GM12878 (cell line): ENCODE measurements at regions not wholly inside any gene's neighbourhood (a gene's known extent, or its start where the extent isn't known, plus 50 kb on each side); places are given as distances from the start of the nearest gene placed in this dataset.

Experiments
- ATAC-seq: fragments of 200-7000 bp; cut with Tn5 transposase; 3 replicates; pipeline ENCODE4 v1.9.1; 2020; ENCODE audit warnings: mild to moderate bottlenecking, moderate library complexity
- BruUV-seq: library from RNA; stranded (reverse); fragments of 400-500 nt; replicated peaks from 2 replicates; lab custom pipeline; 2021; lab: Mats Ljungman, UMichigan
- CTCF ChIA-PET: fragments of 300-600 bp; sonication (Branson Sonifier 250); formaldehyde crosslinking; extraction: SDS; loops from one replicate; lab custom pipeline; 2021; ENCODE audit warnings: inconsistent platforms; lab: Yijun Ruan, JAX
- POLR2A ChIA-PET: fragments of 350-600 bp; formaldehyde crosslinking; extraction: SDS; loops from one replicate; lab custom pipeline; 2021; ENCODE audit warnings: inconsistent platforms; lab: Charles Lee
- RAD21 ChIA-PET: fragments of 300-600 bp; sonication (Branson Sonifier 250); formaldehyde crosslinking; loops from one replicate; lab custom pipeline; 2023; ENCODE audit warnings: antibody characterized with exemption; ENCODE audit not compliant: unreplicated experiment; lab: Charles Lee
- SMC1A ChIA-PET: fragments of 300-600 bp; sonication (Branson Sonifier 250); formaldehyde crosslinking; loops from one replicate; lab custom pipeline; 2023; ENCODE audit not compliant: unreplicated experiment, uncharacterized antibody; lab: Charles Lee
- DNase-seq: peaks from one replicate; pipeline ENCODE4 v3.0.0-alpha.2; 2011; ENCODE audit warnings: low read depth, low spot score
- FAIRE-seq: peaks from 3 replicates; lab custom pipeline; 2011; peaks lifted over from hg19 to GRCh38; lab: Jason Lieb, UNC
- H2AFZ ChIP-seq: 2 replicates; pipeline ENCODE4 v1.6.0; 2011; ENCODE audit warnings: low read depth, low read length, control low read depth; ENCODE audit not compliant: control insufficient read depth
- H3K27ac ChIP-seq: 2 replicates; pipeline ENCODE4 v1.5.1; 2011; ENCODE audit warnings: control low read depth; ENCODE audit not compliant: control insufficient read depth, insufficient read depth
- H3K27me3 ChIP-seq, 2 experiments: replicated peaks in 1 of 2; 2 replicates each; pipeline versions ENCODE4 v1.6.0 to v1.6.1; 2011; ENCODE audit warnings: low read length in 1 of 2; ENCODE audit not compliant: control insufficient read depth in 2 of 2, insufficient read depth in 2 of 2
- H3K36me3 ChIP-seq, 2 experiments: 2 replicates each; pipeline ENCODE4 v1.5.1; 2011; ENCODE audit warnings: low read length in 1 of 2; ENCODE audit not compliant: control insufficient read depth in 2 of 2, insufficient read depth in 2 of 2
- H3K4me1 ChIP-seq: 2 replicates; pipeline ENCODE4 v1.6.1; 2011; ENCODE audit warnings: mild to moderate bottlenecking, low read length, moderate library complexity, mixed read lengths; ENCODE audit not compliant: control insufficient read depth, insufficient read depth
- H3K4me2 ChIP-seq: 2 replicates; pipeline ENCODE4 v1.6.0; 2011; ENCODE audit warnings: control low read depth; ENCODE audit not compliant: control insufficient read depth, insufficient read depth
- H3K4me3 ChIP-seq: fragments of 200-600 bp; sonication (generic); 2 replicates; pipeline ENCODE4 v1.5.1; 2016
- H3K79me2 ChIP-seq: 2 replicates; pipeline ENCODE4 v1.6.0; 2011; ENCODE audit warnings: low read length; ENCODE audit not compliant: control insufficient read depth, insufficient read depth
- H3K9ac ChIP-seq: 2 replicates; pipeline ENCODE4 v1.8.0; 2011; ENCODE audit warnings: low read length, control low read depth, mixed read lengths; ENCODE audit not compliant: control insufficient read depth, insufficient read depth
- H3K9me3 ChIP-seq: replicated peaks from 3 replicates; pipeline ENCODE4 v1.5.1; 2011; ENCODE audit warnings: mild to moderate bottlenecking, low read length; ENCODE audit not compliant: control insufficient read depth, insufficient read depth
- H4K20me1 ChIP-seq: 2 replicates; pipeline ENCODE4 v1.6.0; 2011; ENCODE audit not compliant: control insufficient read depth, insufficient read depth
- DPF2 ChIP-seq: fragments of 450-650 bp; IDR thresholded peaks from 2 replicates; pipeline ENCODE4 v1.6.1; 2017; ENCODE audit warnings: mild to moderate bottlenecking
- HDAC2 ChIP-seq: fragments of 200-600 bp; sonication (generic); IDR thresholded peaks from 2 replicates; pipeline ENCODE4 v1.6.1; 2017
- KDM1A ChIP-seq: fragments of 200-600 bp; sonication (generic); IDR thresholded peaks from 2 replicates; pipeline ENCODE4 v1.6.1; 2016; ENCODE audit warnings: borderline replicate concordance
- LARP7 ChIP-seq: fragments of 450-650 bp; IDR thresholded peaks from 2 replicates; pipeline ENCODE4 v1.6.1; 2017; ENCODE audit warnings: mild to moderate bottlenecking
- MTA3 ChIP-seq: IDR thresholded peaks from 2 replicates; pipeline ENCODE4 v1.6.1; 2012; ENCODE audit warnings: low read length, inconsistent platforms, borderline replicate concordance
- POLR2AphosphoS5 ChIP-seq: IDR thresholded peaks from 2 replicates; pipeline ENCODE4 v1.6.1; 2011; ENCODE audit warnings: mild to moderate bottlenecking, low read length, inconsistent platforms
- SKIL ChIP-seq: fragments of 450-650 bp; IDR thresholded peaks from 2 replicates; pipeline ENCODE4 v1.6.1; 2017; ENCODE audit warnings: mild to moderate bottlenecking, low read depth, inconsistent platforms; ENCODE audit not compliant: poor library complexity, severe bottlenecking
- SPI1 ChIP-seq: IDR thresholded peaks from 2 replicates; pipeline ENCODE4 v1.6.1; 2011; ENCODE audit warnings: low read depth, mild to moderate bottlenecking, low read length, moderate library complexity, borderline replicate concordance; ENCODE audit not compliant: insufficient read depth
- TAF1 ChIP-seq: IDR thresholded peaks from 2 replicates; pipeline ENCODE4 v1.6.1; 2011; ENCODE audit warnings: mild to moderate bottlenecking, low read depth, low read length, borderline replicate concordance
- ZNF274 ChIP-seq: IDR thresholded peaks from one replicate; pipeline ENCODE4 v1.8.0; 2011; ENCODE audit not compliant: insufficient read length, insufficient read depth
- ZZZ3 ChIP-seq: IDR thresholded peaks from 2 replicates; pipeline ENCODE4 v1.6.1; 2011; ENCODE audit warnings: low read depth; ENCODE audit not compliant: control insufficient read depth, insufficient read length
- WGBS: methylation state at CpG from one replicate; pipeline ENCODE4 v1.1.6; 2016; ENCODE audit warnings: low lambda C conversion rate; ENCODE audit not compliant: insufficient replicate concordance, insufficient coverage; ENCODE audit errors: missing lambda C conversion rate; 5-methylcytosine and 5-hydroxymethylcytosine counted together
- in situ Hi-C: fragments of 300-500 bp; cut with MboI; formaldehyde crosslinking; loops from 9 replicates; pipeline ENCODE4 v1.14.3; 2018; ENCODE audit warnings: mixed read lengths
- intact Hi-C: fragments of 100-400 bp; cut with micrococcal nuclease; formaldehyde crosslinking; loops from one replicate; pipeline ENCODE4 v1.14.2; 2022; ENCODE audit not compliant: unreplicated experiment
- TF ChIP-seq, protein P1 (sequence below): IDR thresholded peaks from 2 replicates; pipeline ENCODE4 v1.6.1; 2012; ENCODE audit warnings: improper control_type of control experiment, low read depth, low read length; ENCODE audit not compliant: insufficient replicate concordance
- TF ChIP-seq, protein P2 (sequence below): fragments of 450-650 bp; IDR thresholded peaks from 2 replicates; pipeline ENCODE4 v1.6.1; 2016; ENCODE audit warnings: mild to moderate bottlenecking

GRCh38 chr14:27881063-27881462 is 885.5 kb upstream of the FOXG1 start (continued):
- TF ChIP-seq, protein P1, sequence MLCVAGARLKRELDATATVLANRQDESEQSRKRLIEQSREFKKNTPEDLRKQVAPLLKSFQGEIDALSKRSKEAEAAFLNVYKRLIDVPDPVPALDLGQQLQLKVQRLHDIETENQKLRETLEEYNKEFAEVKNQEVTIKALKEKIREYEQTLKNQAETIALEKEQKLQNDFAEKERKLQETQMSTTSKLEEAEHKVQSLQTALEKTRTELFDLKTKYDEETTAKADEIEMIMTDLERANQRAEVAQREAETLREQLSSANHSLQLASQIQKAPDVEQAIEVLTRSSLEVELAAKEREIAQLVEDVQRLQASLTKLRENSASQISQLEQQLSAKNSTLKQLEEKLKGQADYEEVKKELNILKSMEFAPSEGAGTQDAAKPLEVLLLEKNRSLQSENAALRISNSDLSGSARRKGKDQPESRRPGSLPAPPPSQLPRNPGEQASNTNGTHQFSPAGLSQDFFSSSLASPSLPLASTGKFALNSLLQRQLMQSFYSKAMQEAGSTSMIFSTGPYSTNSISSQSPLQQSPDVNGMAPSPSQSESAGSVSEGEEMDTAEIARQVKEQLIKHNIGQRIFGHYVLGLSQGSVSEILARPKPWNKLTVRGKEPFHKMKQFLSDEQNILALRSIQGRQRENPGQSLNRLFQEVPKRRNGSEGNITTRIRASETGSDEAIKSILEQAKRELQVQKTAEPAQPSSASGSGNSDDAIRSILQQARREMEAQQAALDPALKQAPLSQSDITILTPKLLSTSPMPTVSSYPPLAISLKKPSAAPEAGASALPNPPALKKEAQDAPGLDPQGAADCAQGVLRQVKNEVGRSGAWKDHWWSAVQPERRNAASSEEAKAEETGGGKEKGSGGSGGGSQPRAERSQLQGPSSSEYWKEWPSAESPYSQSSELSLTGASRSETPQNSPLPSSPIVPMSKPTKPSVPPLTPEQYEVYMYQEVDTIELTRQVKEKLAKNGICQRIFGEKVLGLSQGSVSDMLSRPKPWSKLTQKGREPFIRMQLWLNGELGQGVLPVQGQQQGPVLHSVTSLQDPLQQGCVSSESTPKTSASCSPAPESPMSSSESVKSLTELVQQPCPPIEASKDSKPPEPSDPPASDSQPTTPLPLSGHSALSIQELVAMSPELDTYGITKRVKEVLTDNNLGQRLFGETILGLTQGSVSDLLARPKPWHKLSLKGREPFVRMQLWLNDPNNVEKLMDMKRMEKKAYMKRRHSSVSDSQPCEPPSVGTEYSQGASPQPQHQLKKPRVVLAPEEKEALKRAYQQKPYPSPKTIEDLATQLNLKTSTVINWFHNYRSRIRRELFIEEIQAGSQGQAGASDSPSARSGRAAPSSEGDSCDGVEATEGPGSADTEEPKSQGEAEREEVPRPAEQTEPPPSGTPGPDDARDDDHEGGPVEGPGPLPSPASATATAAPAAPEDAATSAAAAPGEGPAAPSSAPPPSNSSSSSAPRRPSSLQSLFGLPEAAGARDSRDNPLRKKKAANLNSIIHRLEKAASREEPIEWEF, result no peak
- TF ChIP-seq POLR2AphosphoS5, result no peak

GRCh38 chr14:27881646-27882045 is 884.9 kb upstream of the FOXG1 start:
- Histone ChIP-seq H3K4me2 (no peak overlapping the region), H3K9me3 (no peaks in the 10 kb centered on the region), H3K4me3 (no peak overlapping the region), H4K20me1 (no peaks in the 10 kb centered on the region), H2AFZ (no peak overlapping the region), H3K27me3 (no peaks in the 10 kb centered on the region), H3K4me1 (no peaks in the 10 kb centered on the region), H3K79me2 (no peaks in the 10 kb centered on the region), H3K27ac (no peak overlapping the region), H3K9ac (no peak overlapping the region), H3K36me3 (no peaks in the 10 kb centered on the region)
- no TSS peak for BruUV-seq
- ChIA-PET RAD21 (no interaction called here), POLR2A (no interaction called here), SMC1A (no interaction called here), CTCF (no interaction called here)
- intact Hi-C loops, result no loop called here
- DNase-seq (no peak), FAIRE-seq (no peak), ATAC-seq (no peak)
- WGBS, result 10% methylated on average over 4 of the region's 4 CpGs
- in situ Hi-C loops, result no loop called here
- TF ChIP-seq ZNF274 (no peak), KDM1A (no peak), HDAC2 (no peak), MTA3 (no peak), SKIL (no peak), ZZZ3 (no peak), SPI1 (no peak), TAF1 (no peak), LARP7 (no peak), DPF2 (no peak)
- TF ChIP-seq, protein P2, sequence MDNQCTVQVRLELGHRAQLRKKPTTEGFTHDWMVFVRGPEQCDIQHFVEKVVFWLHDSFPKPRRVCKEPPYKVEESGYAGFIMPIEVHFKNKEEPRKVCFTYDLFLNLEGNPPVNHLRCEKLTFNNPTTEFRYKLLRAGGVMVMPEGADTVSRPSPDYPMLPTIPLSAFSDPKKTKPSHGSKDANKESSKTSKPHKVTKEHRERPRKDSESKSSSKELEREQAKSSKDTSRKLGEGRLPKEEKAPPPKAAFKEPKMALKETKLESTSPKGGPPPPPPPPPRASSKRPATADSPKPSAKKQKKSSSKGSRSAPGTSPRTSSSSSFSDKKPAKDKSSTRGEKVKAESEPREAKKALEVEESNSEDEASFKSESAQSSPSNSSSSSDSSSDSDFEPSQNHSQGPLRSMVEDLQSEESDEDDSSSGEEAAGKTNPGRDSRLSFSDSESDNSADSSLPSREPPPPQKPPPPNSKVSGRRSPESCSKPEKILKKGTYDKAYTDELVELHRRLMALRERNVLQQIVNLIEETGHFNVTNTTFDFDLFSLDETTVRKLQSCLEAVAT, result no peak
